ENCODE measurements at regions not wholly inside any gene's neighbourhood (a gene's known extent, or its start where the extent isn't known, plus 50 kb on each side); places are given as distances from the start of the nearest gene placed in this dataset.

GRCh38 chr2:219702796-219703545 is 75.5 kb downstream of the SLC4A3 start:
- Mint-ChIP-seq H3K4me3 (no peak overlapping the region), H3K9me3 (no peaks in the 10 kb centered on the region), H3K36me3 (no peaks in the 10 kb centered on the region), H3K27me3 (ENCODE audit: low read depth) (peaks cover 27% of the 10 kb centered on the region), H3K27ac (no peak overlapping the region; the same call in 1 of the 2 replicates), H3K4me1 (peaks cover 62% of the 10 kb centered on the region)
- ChIA-PET CTCF (interaction anchor here (1.0 to 2.2 kb wide), 6 partner anchors 10 to 142 kb away, joined by 4 to 15 read pairs (median 6); no protein-coding TSS in a partner anchor), POLR2A (no interaction called here)
- ATAC-seq (no peak), DNase-seq (ENCODE audit: low spot score) (no peak)
- no peak for TF ChIP-seq ATF1 (CRISPR knock-in tag; IDR thresholded peaks at IDR 0.05)
- TF ChIP-seq KAT7 (CRISPR knock-in tag; IDR thresholded peaks at IDR 0.05; ENCODE audit: borderline replicate concordance) = no peak
- TF ChIP-seq NR3C1 (CRISPR knock-in tag; conservative IDR thresholded peaks at IDR 0.05; ENCODE audit: low read depth) = no peak

- peaks cover 49% of the 10 kb centered on the region for H3K4me1 Mint-ChIP-seq
- ChIA-PET CTCF (interaction anchor here (0.6 to 1.1 kb wide), 3 partner anchors 15 to 209 kb away, joined by 3 to 6 read pairs (median 4); no protein-coding TSS in a partner anchor), POLR2A (no interaction called here)
These were observed 77.4 kb downstream of the SLC4A3 start for GRCh38 chr2:219704878-219705277.

GRCh38 chr2:219706823-219707281 is 79.4 kb downstream of the SLC4A3 start:
- CTCF ChIA-PET = interaction anchor here (0.6 to 0.7 kb wide), 3 partner anchors 62 to 360 kb away, joined by 5 read pairs; no protein-coding TSS in a partner anchor
- Mint-ChIP-seq H3K9me3 (peaks cover 9% of the 10 kb centered on the region; the same call in 1 of the 2 replicates), H3K4me1 (peaks cover 42% of the 10 kb centered on the region), H3K27ac (no peak overlapping the region), H3K27me3 (ENCODE audit: low read depth) (peaks cover 35% of the 10 kb centered on the region), H3K36me3 (no peaks in the 10 kb centered on the region), H3K4me3 (no peak overlapping the region)
- POLR2A ChIA-PET = no interaction called here
- DNase-seq (ENCODE audit: low spot score) (no peak), ATAC-seq (peak; percentile 15; the same call in 1 of the 2 replicates)
- TF ChIP-seq GRHL2 (CRISPR knock-in tag; IDR thresholded peaks at IDR 0.05; ENCODE audit: insufficient replicate concordance, severe bottlenecking) (no peak), CDX4 (CRISPR knock-in tag; IDR thresholded peaks at IDR 0.05; ENCODE audit: borderline replicate concordance) (no peak), ZNF671 (CRISPR knock-in tag; IDR thresholded peaks at IDR 0.05) (no peak), STAT6 (CRISPR knock-in tag; conservative IDR thresholded peaks at IDR 0.05; ENCODE audit: low read depth) (no peak), ZSCAN18 (CRISPR knock-in tag; IDR thresholded peaks at IDR 0.05) (no peak), ZNF232 (CRISPR knock-in tag; IDR thresholded peaks at IDR 0.05) (no peak)

More at GRCh38 chr2:219704878-219705277, 77.4 kb downstream of the SLC4A3 start:
- Mint-ChIP-seq H3K4me3 (no peak overlapping the region), H3K27ac (no peak overlapping the region), H3K9me3 (no peaks in the 10 kb centered on the region), H3K36me3 (no peaks in the 10 kb centered on the region), H3K27me3 (ENCODE audit: low read depth) (peaks cover 35% of the 10 kb centered on the region)
- ATAC-seq (no peak), DNase-seq (ENCODE audit: low spot score) (no peak)
- no peak for TF ChIP-seq FOXP1 (CRISPR knock-in tag; IDR thresholded peaks at IDR 0.05; ENCODE audit: borderline replicate concordance)
- TF ChIP-seq MAX (CRISPR knock-in tag; IDR thresholded peaks at IDR 0.05) = no peak
- TF ChIP-seq MLX (CRISPR knock-in tag; IDR thresholded peaks at IDR 0.05) = no peak
- TF ChIP-seq CDX4 (CRISPR knock-in tag; IDR thresholded peaks at IDR 0.05; ENCODE audit: borderline replicate concordance) = no peak
- TF ChIP-seq FOXJ3 (CRISPR knock-in tag; IDR thresholded peaks at IDR 0.05; ENCODE audit: borderline replicate concordance) = no peak
- TF ChIP-seq NFYB (CRISPR knock-in tag; conservative IDR thresholded peaks at IDR 0.05; ENCODE audit: low read depth) = no peak
- TF ChIP-seq ZNF317 (CRISPR knock-in tag; IDR thresholded peaks at IDR 0.05; ENCODE audit: borderline replicate concordance, low read depth) = no peak
- TF ChIP-seq ATF6 (CRISPR knock-in tag; IDR thresholded peaks at IDR 0.05) = no peak
- TF ChIP-seq GABPB1 (CRISPR knock-in tag; IDR thresholded peaks at IDR 0.05) = no peak
- no peak for TF ChIP-seq ZNF232 (CRISPR knock-in tag; IDR thresholded peaks at IDR 0.05)

Data from WTC11 (cell line).